GM18502 (cell line): ENCODE measurements at regions not wholly inside any gene's neighbourhood (a gene's known extent, or its start where the extent isn't known, plus 50 kb on each side); places are given as distances from the start of the nearest gene placed in this dataset.
A peak's percentile ranks its signal among the peaks of the same experiment; 100 is the strongest.
"Not testable (repeated sequence)": the region's sequence is repeated elsewhere in the genome, so short reads cannot be mapped to it uniquely, and the experiment has no call there.

ENCODE experiments used
- ATAC-seq: cut with Tn5 transposase; IDR thresholded peaks from one replicate; pipeline ENCODE4 v1.9.1; 2021; ENCODE audit warnings: mild to moderate bottlenecking; ENCODE audit not compliant: unreplicated experiment, poor library complexity

GRCh38 chrX:124426288-124427169 lies 80.2 kb downstream of the SH2D1A start:
- no peak for ATAC-seq

DNA sequence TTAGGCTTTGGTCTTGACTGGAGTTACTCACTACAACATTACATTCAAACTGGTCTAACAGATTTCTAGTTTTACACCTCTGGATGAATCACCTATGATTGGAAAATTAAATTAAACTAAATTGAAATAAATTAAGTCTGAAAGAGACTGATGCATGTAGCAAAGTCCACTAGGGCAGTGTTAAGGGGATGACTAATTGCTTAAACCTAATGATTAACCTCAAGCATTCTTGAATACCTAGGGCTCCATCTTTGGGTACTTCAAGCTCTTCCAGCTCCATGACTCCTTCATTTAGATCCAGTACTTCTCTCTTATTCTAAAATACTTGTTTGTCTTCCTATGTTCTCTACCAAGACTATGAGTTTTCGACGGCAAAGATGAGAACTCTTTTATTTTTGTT lies 86.8 kb downstream of the SH2D1A start:
- ATAC-seq = no peak

- no peak for ATAC-seq
Observed at GRCh38 chrX:124435616-124436015, 89.3 kb downstream of the SH2D1A start.

- no peak for ATAC-seq
Observed at GRCh38 chrX:124440695-124441094, 94.3 kb downstream of the SH2D1A start.

DNA sequence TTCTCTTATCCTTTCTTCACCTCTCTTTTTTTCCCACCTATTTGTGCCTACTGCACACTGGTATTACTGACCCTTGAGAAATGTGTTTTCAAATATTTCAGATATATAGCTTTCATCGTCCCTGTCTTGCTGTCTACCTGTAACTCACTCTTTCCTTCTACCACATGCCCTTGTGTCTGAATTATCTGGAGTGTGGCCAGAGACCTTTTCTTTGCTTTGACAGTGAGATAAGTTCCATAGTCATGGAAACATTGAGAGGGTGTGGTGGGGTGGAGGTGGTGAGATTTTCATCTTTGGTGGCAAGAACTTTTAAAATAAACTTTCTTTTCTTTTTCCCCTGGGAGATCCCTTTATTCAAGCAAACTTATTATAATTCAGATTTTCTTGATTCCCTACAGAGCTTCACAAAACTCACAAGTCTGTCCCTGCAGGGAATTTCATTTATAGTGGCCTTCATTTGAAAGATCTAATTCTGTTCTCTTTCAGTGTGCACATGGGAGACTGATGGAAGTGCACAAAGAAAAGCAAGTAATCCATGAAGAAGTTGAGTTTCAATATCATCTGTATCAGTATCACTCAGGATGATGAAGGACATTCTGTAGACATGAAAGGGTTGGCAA lies 95.7 kb downstream of the SH2D1A start:
- ATAC-seq = no peak

GRCh38 chrX:124455966-124456365 lies 109.6 kb downstream of the SH2D1A start:
- no peak for ATAC-seq

DNA sequence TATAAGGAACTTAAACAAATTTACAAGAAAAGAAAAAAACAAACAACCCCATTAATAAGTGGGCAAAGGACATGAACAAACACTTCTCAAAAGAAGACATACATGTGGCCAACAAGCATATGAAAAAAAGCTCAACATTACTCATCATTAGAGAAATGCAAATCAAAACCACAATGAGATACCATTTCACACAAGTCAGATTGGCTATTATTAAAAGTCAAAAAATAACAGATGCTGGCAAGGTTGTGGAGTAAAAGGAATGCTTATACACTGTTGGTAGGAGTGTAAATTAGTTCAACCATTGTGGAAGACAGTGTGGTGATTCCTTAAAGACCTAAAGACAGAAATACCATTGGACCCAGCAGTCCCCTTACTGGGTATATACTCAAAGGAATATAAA lies 113.5 kb downstream of the SH2D1A start:
- not testable (repeated sequence) for ATAC-seq

DNA sequence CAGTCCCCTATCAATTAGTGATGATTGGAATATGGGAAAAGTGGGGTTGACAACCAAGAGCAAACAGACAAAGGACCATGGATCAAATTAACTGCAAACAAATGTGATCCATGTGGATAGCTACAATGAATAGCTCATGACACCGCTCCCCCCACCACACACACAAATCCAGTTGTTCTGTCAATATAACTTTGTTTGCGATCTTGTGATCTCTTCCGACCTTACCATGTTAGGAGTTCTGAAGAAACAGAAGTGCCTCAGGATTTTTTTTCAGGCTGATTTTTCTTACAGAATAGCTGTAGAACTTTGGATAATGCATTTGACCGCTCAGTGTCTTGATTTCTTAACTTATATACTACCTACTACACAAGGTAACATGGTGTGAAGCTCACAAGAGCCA lies 116.6 kb downstream of the SH2D1A start:
- ATAC-seq = no peak

DNA sequence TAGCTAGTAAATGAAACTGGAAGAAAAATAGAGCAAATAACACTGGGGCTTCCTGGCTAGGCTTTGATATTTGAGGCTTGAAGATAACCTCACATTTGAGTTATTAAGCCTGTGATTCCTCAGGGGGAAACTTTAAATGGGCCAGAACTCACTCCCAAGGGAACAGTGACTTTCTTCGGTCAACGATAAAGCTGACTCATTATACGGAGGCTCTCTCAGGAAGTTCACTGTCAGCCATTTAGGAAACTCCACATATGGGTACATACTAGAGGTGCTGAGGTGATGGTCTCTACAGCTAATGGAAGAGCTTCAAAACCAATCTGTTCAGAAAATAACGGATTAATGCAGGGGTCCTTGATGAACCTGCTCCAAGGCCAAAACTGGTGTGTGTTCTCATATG lies 120.8 kb downstream of the SH2D1A start:
- ATAC-seq = no peak

GRCh38 chrX:124475358-124475757 lies 129.0 kb downstream of the SH2D1A start:
- no peak for ATAC-seq

DNA sequence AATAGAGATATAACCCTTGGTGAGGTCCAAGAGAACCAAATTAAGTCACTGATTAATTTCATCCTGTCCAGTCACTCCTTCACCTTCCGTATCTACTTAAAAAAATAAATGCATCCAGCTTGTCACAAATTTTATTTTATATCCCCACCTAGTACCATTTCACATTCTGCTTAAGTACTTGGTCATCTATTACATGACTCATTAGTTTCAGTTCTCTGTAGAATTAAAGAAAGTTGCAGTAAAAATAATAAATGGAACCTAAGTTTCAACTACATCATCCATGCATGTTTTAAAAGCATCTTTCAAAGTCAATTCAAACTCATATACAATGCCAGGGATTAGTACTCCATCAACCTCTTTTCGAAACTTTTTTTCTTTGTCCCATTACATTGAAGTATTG lies 130.2 kb downstream of the SH2D1A start:
- ATAC-seq = no peak

GRCh38 chrX:124478046-124478445 lies 131.7 kb downstream of the SH2D1A start:
- no peak for ATAC-seq

GRCh38 chrX:124488412-124489161 lies 142.2 kb downstream of the SH2D1A start:
- ATAC-seq = peak; percentile 74

DNA sequence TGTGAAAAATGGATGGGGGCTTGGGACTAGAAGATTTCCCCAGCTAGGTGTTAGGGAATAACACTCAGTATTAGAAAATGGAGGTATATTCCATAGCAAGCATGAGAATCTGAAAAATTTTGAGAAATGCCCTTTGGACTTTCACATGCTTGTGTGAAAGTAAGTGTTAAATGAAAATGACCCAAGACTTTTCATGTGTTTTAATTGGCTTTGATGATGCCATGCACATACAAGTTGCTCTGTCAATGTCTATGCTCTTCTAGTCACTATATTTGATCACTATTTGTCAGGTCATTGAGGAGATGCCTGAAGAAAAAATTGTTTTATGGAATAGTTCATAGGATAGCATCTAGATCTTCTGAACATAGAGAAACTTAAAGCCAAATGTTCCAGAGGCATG lies 147.6 kb downstream of the SH2D1A start:
- ATAC-seq = no peak

- ATAC-seq = no peak
Observed at GRCh38 chrX:124497386-124497785, 151.0 kb downstream of the SH2D1A start.

- no peak for ATAC-seq
Observed at GRCh38 chrX:124501586-124501985, 155.2 kb downstream of the SH2D1A start.

GRCh38 chrX:124502166-124502565 lies 155.8 kb downstream of the SH2D1A start:
- ATAC-seq = no peak

DNA sequence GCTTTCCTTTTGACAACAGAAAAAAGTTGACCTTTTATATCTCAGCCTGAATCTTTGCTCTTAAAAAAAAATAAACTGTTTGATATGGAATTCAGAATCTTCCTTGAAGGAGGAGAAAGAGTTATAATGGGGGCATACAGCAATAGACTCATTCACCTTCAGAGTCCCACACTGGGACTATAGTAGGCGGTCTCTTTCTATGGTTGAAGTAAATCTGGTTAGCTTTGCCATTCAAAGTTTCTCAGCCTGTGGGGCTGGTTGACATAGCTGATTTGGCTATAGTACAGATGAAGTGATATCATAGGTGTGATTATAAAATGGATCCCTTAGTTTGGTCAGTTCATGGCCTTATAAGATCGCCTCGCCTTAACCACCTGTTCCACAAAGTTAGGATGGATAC lies 156.2 kb downstream of the SH2D1A start:
- no peak for ATAC-seq

- peak; percentile 78 for ATAC-seq
Observed at GRCh38 chrX:124504111-124504983, 158.0 kb downstream of the SH2D1A start.

DNA sequence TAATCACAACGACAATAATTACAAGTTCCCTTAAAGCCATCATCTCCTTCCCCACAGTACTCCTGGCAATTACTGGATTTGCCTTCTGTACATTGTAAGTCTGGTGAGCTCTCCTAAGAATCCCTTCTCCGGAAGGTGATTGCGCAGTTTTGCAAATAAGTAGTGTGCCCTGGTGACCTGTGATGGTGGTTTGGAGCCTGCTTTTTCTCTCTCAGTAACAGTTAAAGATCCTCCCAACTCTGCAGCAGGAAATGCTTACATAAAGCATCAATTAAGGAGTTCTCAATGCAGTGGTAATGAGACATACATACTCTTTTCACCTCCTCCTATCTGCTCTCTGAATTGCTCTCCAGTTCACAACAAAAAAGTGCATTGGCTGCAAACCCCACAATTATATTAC lies 159.7 kb downstream of the SH2D1A start:
- ATAC-seq = no peak
